Glutamatergic neuron (in vitro differentiated cells): ENCODE measurements at regions not wholly inside any gene's neighbourhood (a gene's known extent, or its start where the extent isn't known, plus 50 kb on each side); places are given as distances from the start of the nearest gene placed in this dataset.

ENCODE experiments used
- DNase-seq: peaks from one replicate; pipeline ENCODE4 v3.0.0; 2022
- H3K27ac Mint-ChIP-seq: one replicate; pipeline ENCODE4 v1.8.0; 2020; ENCODE audit warnings: mild to moderate bottlenecking, mixed read lengths, inconsistent platforms; ENCODE audit not compliant: unreplicated experiment
- H3K27me3 Mint-ChIP-seq: one replicate; pipeline ENCODE4 v1.8.0; 2020; ENCODE audit warnings: mild to moderate bottlenecking, moderate library complexity, mixed read lengths, inconsistent platforms; ENCODE audit not compliant: unreplicated experiment
- H3K36me3 Mint-ChIP-seq: one replicate; pipeline ENCODE4 v1.8.0; 2020; ENCODE audit warnings: mild to moderate bottlenecking, mixed read lengths, inconsistent platforms; ENCODE audit not compliant: unreplicated experiment
- H3K4me1 Mint-ChIP-seq: one replicate; pipeline ENCODE4 v1.8.0; 2020; ENCODE audit warnings: mild to moderate bottlenecking, low read depth, mixed read lengths, inconsistent platforms; ENCODE audit not compliant: unreplicated experiment
- H3K4me3 Mint-ChIP-seq: one replicate; pipeline ENCODE4 v1.8.0; 2020; ENCODE audit warnings: mild to moderate bottlenecking, mixed read lengths, inconsistent platforms; ENCODE audit not compliant: unreplicated experiment
- H3K9me3 Mint-ChIP-seq: one replicate; pipeline ENCODE4 v1.8.0; 2020; ENCODE audit warnings: mild to moderate bottlenecking, moderate library complexity, mixed read lengths, inconsistent platforms; ENCODE audit not compliant: unreplicated experiment
- TF ChIP-seq, protein P1 (sequence below): fragments of 200-600 bp; sonication (generic); IDR thresholded peaks from one replicate; pipeline ENCODE4 v1.5.0; 2021; ENCODE audit not compliant: partially characterized antibody, unreplicated experiment

GRCh38 chr18:76686737-76687231 lies 135.6 kb upstream of the ZNF236 start:
- Mint-ChIP-seq H3K9me3 (peaks cover 3% of the 10 kb centered on the region), H3K27me3 (peaks cover 10% of the 10 kb centered on the region), H3K36me3 (no peaks in the 10 kb centered on the region), H3K4me1 (peaks cover 17% of the 10 kb centered on the region), H3K4me3 (no peak overlapping the region), H3K27ac (peak overlapping the region; percentile 65)
- DNase-seq = peak; percentile 70
- TF ChIP-seq, protein P1, sequence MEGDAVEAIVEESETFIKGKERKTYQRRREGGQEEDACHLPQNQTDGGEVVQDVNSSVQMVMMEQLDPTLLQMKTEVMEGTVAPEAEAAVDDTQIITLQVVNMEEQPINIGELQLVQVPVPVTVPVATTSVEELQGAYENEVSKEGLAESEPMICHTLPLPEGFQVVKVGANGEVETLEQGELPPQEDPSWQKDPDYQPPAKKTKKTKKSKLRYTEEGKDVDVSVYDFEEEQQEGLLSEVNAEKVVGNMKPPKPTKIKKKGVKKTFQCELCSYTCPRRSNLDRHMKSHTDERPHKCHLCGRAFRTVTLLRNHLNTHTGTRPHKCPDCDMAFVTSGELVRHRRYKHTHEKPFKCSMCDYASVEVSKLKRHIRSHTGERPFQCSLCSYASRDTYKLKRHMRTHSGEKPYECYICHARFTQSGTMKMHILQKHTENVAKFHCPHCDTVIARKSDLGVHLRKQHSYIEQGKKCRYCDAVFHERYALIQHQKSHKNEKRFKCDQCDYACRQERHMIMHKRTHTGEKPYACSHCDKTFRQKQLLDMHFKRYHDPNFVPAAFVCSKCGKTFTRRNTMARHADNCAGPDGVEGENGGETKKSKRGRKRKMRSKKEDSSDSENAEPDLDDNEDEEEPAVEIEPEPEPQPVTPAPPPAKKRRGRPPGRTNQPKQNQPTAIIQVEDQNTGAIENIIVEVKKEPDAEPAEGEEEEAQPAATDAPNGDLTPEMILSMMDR = peak; percentile 21

DNA sequence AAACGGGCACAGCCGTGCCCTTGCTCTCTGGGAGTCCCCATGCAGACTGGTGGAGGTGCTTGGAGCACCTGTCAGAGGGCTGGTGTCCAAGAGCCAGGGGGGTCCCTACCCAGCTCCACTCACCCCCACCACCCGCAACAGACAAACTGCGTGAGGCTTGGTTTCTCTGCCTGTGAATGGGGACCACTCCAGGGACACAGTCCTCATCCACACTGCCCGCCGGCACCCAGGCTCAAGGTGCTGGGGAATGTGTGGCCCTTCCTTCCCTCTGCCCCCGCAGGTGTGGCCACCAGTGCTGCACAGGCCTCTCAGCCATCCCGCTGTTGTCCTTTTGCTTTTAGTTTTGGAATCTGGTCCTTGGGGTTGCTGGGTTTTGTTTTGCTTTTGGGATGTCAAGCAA lies 136.5 kb upstream of the ZNF236 start:
- Mint-ChIP-seq H3K36me3 (no peaks in the 10 kb centered on the region), H3K27me3 (peaks cover 10% of the 10 kb centered on the region), H3K4me1 (peaks cover 17% of the 10 kb centered on the region), H3K4me3 (no peak overlapping the region), H3K9me3 (peaks cover 3% of the 10 kb centered on the region), H3K27ac (peak overlapping the region; percentile 15)
- TF ChIP-seq, protein P1 = no peak
- DNase-seq = no peak

DNA sequence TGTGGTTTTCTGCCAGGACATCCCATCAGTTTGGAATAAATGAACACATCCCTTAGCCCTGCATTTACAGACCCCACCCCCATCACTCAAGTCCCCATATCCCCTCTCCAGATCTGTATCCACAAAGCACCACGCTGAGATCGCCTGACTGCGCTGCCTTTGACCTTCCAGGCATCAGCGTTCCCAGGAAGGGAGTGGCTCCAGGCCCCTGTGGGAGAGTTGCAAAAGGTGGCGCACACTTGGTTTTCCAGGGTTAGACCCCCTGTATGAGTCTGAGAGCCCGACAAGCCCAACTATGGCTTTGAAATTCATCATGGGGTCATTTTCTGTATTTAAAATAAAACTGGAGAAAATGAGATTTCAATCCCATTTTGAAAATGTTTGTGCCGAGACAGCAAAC lies 137.0 kb upstream of the ZNF236 start:
- peaks cover 3% of the 10 kb centered on the region for H3K9me3 Mint-ChIP-seq
- peaks cover 10% of the 10 kb centered on the region for H3K27me3 Mint-ChIP-seq
- no peak for DNase-seq
- H3K27ac Mint-ChIP-seq = no peak overlapping the region
- no peaks in the 10 kb centered on the region for H3K36me3 Mint-ChIP-seq
- TF ChIP-seq, protein P1 = no peak
- H3K4me3 Mint-ChIP-seq = no peak overlapping the region
- H3K4me1 Mint-ChIP-seq = peaks cover 16% of the 10 kb centered on the region

- Mint-ChIP-seq H3K36me3 (no peaks in the 10 kb centered on the region), H3K4me3 (no peak overlapping the region), H3K27ac (no peak overlapping the region), H3K9me3 (peaks cover 3% of the 10 kb centered on the region), H3K27me3 (peaks cover 8% of the 10 kb centered on the region), H3K4me1 (peaks cover 19% of the 10 kb centered on the region)
- DNase-seq = no peak
- TF ChIP-seq, protein P1 = no peak
Observed at GRCh38 chr18:76684265-76684664, 138.1 kb upstream of the ZNF236 start.

GRCh38 chr18:76679945-76680344 lies 142.4 kb upstream of the ZNF236 start:
- Mint-ChIP-seq H3K27me3 (peaks cover 8% of the 10 kb centered on the region), H3K9me3 (peaks cover 8% of the 10 kb centered on the region), H3K36me3 (no peaks in the 10 kb centered on the region), H3K27ac (no peak overlapping the region), H3K4me3 (no peak overlapping the region), H3K4me1 (peaks cover 6% of the 10 kb centered on the region)
- no peak for DNase-seq
- TF ChIP-seq, protein P1 = no peak
